HG03039 (cell line): ENCODE measurements at regions not wholly inside any gene's neighbourhood (a gene's known extent, or its start where the extent isn't known, plus 50 kb on each side); places are given as distances from the start of the nearest gene placed in this dataset.
"Not testable (repeated sequence)": the region's sequence is repeated elsewhere in the genome, so short reads cannot be mapped to it uniquely, and the experiment has no call there.

Experiments used
- ATAC-seq: cut with Tn5 transposase; IDR thresholded peaks from one replicate; pipeline ENCODE4 v1.9.1; 2021; ENCODE audit warnings: mild to moderate bottlenecking, moderate library complexity; ENCODE audit not compliant: unreplicated experiment

DNA sequence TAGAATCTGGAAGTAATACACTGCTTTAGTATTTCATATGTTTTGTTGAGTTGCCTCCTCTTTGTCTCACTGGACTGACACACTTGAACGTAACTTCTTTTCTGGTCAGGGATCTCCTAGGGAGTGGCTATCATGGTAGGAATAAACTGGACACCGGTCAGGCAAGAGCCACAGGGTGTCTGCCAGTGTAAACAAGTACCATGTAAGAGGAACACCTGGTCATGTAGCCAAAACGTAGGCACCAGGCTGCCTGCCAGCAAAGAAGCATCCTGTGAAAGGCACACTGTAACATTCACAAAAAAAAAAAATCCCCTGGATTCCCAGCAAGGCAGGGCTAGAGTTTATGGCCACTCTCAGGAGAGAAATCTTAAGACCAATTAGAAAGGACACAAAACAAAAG lies 372.8 kb upstream of the RND3 start:
- ATAC-seq = no peak

GRCh38 chr2:150859877-150860276 lies 372.4 kb upstream of the RND3 start:
- ATAC-seq = no peak

- ATAC-seq = no peak
These were observed 371.7 kb upstream of the RND3 start for GRCh38 chr2:150859162-150859561.

GRCh38 chr2:150858382-150858781 lies 370.9 kb upstream of the RND3 start:
- no peak for ATAC-seq

GRCh38 chr2:150856596-150857281 lies 369.3 kb upstream of the RND3 start:
- no peak for ATAC-seq

DNA sequence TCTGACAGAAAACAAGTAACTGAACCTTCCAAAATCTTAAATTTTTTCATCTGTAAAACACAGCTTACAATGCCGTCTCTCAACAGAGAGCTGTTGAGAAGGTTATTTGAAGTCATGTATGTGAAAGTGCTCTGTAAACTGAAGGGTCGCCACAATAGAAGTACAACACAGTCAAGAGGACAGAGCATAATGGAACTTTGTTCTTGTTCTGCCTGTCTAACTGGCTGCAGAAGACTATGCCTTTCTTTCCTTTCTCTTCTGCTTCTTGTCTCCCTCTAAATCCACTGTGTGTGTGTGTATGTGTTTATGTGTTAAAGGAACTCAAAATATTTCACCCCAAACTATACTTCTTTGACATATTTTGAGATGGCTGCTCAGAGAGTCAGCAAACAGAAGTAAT lies 365.8 kb upstream of the RND3 start:
- ATAC-seq = no peak

DNA sequence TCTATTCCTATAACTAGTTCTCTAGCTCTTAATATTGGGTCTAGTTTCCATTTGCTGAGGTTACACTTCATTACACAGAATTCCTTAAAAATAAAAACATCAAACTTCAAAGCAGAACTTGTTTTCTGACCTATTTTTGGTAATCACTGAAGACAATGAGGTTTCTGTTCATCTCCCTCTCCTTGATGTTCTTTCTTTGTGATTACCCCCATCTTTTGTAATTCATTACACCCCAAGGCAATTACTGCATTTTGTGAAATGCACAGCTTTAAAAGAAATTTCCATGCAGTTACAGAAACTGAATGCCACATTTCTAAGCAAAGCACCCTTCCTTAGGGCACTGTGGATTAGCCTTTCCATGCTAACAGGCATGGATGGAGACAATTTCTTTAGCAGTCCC lies 363.2 kb upstream of the RND3 start:
- no peak for ATAC-seq

GRCh38 chr2:150847578-150847977 lies 360.1 kb upstream of the RND3 start:
- ATAC-seq = no peak

GRCh38 chr2:150846691-150847090 lies 359.2 kb upstream of the RND3 start:
- no peak for ATAC-seq

DNA sequence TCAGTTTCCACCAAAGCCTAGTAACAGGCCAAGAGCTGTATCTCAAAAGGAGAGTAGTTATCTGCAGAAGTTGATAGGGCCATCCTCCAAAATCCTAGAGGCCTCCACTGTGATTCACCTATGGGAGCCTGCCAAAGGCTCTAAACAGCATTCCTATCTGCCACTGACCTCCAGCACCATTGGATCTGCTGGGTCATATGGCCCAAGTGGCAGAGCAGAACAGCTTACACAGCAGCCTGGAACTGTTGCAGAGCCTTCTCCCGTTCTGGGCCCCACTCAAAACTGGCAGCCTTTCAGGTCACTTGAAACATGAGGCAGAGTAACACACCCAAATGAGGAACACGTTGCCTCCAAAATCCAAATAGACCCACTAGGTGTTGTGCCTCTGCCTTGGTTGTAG lies 345.2 kb upstream of the RND3 start:
- ATAC-seq = no peak

- ATAC-seq = no peak
These were observed 336.7 kb upstream of the RND3 start for GRCh38 chr2:150824118-150824517.

DNA sequence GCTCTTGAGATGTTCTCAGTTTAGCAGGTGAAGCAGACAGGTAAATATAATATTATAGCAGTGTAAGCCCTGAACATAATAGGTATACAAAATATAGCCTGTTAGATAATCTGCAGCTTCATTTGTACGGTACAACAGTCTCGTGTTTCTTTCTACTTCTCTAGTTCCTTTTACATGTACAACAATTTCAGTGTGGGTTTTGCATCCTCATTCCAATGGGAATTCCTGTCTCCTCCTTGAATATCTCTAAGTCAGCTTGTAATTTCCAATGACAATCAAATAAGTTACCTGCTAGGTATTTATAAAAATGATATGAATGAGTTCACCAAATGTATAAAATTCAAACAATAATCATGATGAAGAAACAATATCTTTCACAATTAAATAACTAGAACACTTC lies 330.0 kb upstream of the RND3 start:
- ATAC-seq = no peak

GRCh38 chr2:150812664-150813367 lies 325.3 kb upstream of the RND3 start:
- ATAC-seq = no peak

GRCh38 chr2:150812066-150812465 lies 324.6 kb upstream of the RND3 start:
- no peak for ATAC-seq

- ATAC-seq = peak; percentile 64
These were observed 323.9 kb upstream of the RND3 start for GRCh38 chr2:150811259-150811855.

- ATAC-seq = no peak
These were observed 321.6 kb upstream of the RND3 start for GRCh38 chr2:150809103-150809502.

- no peak for ATAC-seq
These were observed 318.9 kb upstream of the RND3 start for GRCh38 chr2:150806336-150806735.

- no peak for ATAC-seq
These were observed 316.4 kb upstream of the RND3 start for GRCh38 chr2:150803689-150804398.

GRCh38 chr2:150802635-150803034 lies 315.2 kb upstream of the RND3 start:
- ATAC-seq = no peak

- not testable (repeated sequence) for ATAC-seq
These were observed 308.8 kb upstream of the RND3 start for GRCh38 chr2:150796236-150796635.

DNA sequence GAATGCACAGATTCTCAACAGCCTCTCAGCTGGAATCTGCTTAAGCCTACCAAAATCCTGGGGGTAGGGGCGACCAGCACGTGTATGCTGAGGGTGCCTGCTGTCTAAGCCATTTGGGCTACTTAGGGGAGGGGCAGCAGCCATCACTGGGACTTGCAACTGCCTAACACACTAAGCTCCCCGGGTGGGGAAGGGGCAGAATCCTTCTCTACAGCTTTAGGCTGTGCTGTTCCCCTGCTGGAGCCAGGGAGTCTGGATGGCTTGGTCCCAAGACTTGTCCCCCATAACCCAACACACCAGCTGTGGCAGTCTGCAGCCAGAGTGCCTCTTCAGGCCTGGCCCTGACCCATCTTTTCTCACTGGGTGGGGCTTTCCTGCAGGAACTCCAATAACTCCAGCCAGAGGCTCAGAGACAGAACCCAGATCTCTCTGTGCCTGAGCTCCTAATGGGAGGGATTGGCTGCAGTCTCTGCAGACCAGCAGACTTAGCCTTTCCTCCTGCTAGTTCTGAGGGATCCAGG lies 305.4 kb upstream of the RND3 start:
- ATAC-seq = no peak
